HG03135 (cell line): ENCODE measurements at regions not wholly inside any gene's neighbourhood (a gene's known extent, or its start where the extent isn't known, plus 50 kb on each side); places are given as distances from the start of the nearest gene placed in this dataset.

Experiments used
- ATAC-seq: cut with Tn5 transposase; IDR thresholded peaks from one replicate; pipeline ENCODE4 v1.9.1; 2021; ENCODE audit warnings: mild to moderate bottlenecking, moderate library complexity; ENCODE audit not compliant: unreplicated experiment

DNA sequence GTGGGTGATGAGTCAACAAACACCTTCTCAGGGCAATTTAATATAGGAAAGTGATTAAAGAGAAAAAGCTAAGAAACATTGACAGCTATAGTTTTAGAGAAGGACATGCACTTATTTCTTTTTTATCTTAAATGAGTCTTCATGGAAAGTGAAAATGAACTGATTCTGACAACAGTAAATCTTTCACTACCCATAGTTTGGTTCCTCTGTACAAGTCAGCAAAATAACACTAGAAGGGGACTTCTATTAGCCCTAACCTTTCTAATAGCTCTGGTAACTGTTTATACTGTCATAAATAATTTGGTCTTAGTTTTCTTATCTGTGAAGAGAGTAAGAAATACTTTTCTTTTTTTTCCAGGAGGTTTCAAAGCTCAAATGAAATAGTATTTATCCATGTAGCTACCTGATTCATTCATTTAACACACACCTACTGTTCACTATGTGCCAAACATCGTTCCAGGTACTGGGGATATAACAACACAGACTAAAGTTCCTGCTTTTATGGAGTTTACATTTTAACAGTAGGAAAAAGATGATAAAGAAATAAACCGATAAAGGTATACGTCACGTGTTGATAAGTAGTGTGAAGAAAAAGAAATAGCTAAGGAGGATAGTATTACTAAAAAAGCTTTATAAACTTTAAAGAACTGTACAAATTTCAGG is 148.2 kb downstream of the PCSK1 start:
- no peak for ATAC-seq

DNA sequence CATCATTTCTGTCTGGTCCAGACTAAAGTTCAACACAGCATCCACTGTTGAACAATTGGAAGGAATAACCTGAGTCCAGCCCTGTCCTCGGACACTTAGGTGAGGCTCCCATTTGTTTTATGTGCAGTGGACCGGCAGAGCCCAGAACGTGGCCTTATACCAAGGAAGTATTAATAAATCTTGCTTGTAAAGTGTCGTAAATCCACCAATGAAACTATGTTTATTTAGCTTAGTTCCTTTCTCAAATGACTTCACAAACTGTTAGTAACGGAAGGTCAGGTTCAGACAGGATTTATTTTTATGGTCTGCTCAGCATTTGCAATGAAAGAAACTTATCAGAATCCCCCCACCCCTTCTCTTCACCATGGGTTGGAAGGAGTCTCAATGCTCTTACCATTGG is 149.5 kb downstream of the PCSK1 start:
- ATAC-seq = no peak

DNA sequence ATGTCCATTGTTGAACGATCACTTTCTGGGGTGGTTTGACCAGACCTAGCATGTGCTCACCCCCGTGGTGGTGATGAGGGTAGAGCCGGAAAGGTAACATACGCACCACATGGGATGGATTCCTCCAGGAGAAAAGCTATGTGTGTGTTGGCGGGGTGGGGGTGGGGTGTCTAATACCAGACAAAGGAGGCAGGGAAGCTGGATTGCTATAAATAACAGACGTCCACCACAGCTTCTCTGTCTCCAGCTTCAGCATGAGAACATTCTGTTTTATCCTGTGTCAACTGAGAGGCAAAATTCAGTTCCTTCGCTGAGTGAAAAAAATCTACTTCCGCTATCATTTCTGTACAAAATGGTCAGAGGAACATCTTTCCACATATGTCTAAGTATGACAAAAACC is 151.0 kb downstream of the PCSK1 start:
- no peak for ATAC-seq

DNA sequence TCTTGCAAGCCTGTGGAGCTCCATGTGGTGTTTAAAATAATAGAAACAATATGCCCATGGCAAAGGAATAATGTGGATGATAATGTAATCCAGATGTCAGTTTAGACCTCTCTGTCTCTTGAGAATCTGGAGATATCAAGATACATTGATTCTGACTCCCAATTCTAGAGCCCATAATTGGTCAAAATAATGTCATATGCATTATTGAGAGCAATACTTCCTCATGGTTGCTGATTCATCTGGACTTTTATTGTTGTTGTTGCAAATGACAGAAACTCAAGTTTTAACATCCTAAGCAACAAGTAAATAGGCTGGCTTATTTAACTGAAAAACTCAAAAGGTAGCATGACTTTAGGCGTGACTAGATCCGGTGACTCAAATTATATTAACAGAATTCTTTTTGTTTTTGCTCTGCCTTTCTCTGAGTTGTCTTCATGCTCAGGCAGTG is 152.1 kb downstream of the PCSK1 start:
- ATAC-seq = no peak

DNA sequence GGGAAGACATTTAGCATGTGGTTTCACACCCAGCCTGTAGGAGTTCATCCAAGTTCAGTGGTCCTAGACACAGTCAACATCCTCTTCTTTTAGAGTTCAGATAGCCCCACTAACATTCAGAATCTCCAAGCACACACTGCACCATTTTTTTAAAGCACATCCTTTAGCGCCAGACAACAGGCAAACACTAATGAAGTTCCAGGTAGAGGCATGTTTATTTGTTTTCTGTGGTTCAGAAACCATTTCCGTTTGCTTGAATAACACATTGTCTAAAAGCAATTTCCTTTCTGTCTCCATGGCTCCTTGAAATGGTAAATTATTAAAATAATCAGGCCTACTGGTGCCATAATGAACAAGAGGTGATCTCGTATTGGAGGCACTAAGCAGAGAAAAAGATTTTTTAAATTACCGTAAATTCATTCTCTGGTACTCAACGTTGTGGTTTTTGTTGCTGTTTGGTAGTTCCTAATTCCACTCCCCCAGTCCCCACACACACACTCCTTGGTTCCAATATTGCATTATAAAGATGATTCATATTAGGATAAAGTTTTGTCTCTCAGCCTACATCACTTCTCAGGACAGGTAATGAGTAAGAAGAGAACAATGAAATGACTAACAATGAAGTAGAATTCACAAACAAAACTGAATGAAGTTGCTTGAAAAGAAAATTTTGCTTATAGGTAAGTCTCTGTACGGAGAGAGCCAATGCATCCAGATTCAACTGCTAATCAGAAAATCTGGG is 153.1 kb downstream of the PCSK1 start:
- peak; percentile 63 for ATAC-seq

DNA sequence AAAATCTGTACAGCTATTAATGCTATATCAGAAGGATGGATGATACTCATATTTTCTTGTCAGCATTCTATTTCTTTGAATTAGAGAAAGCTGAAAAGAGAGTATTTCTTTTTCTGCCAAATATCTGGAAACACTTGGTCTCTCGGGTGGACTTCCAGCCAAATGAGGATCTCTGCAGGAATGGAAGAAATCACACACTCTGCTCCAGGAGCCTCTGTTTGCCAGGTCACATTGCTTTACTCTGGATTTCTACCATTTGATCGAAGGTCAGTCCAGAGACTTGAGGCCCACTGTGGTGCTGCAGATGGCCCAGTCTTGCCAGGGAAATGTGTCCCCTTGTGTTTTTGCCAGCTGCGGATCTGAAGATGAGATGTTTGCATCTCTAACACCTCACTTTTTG is 154.1 kb downstream of the PCSK1 start:
- no peak for ATAC-seq

DNA sequence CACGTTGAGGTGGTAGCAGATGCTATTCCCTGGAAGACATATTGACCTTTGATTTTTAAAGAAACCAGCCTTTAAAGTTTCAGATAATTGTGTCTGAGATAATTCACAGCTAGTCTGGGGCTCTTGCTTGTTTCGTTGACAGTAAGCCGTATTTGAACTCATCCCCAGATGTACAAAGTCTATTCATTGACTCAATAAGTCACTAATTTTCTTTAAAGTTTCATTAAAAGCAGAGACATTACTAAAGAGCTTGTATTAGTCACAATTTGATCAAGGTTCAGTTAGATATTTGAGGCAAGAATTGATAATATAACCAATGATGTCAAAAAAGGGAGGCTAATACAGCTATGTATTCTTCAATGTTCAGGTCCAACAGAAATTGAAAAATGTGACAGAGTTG is 158.0 kb downstream of the PCSK1 start:
- no peak for ATAC-seq

DNA sequence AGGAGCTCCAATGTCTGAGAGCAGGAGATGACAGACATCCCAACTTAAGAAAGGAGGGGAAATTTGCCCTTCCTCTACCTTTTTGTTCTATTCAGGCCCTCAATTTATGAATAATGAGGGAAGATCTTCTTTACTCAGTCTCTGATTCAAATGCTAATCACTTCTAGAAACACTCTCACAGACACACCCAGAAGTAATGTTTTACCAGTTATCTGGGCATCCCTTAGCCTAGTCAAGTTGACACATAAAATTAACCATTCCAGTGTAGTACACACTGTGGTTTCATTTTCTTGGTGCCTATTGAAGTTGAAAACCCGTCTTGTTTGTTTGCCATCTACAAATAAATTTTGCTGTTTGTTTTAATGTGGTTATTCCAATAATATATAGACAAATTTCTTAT is 167.6 kb downstream of the PCSK1 start:
- no peak for ATAC-seq

DNA sequence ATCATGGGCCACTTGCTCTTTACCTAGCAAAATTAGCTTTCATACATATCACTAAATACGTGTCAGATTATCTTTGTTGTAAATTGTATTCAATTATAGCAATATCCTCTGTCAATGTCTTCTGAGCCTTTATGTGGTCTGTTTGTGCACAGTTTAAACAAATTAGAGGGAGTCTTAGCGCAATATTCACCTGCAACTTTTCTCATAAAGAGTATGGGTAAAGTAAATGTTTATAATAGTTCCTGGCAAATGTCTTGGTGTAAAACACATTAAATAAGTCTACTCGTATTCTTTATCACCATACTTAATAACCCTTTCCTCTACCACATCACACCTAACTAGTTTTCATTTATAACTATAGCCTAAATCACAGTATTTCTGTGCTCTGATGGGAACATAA is 169.0 kb downstream of the PCSK1 start:
- ATAC-seq = no peak

DNA sequence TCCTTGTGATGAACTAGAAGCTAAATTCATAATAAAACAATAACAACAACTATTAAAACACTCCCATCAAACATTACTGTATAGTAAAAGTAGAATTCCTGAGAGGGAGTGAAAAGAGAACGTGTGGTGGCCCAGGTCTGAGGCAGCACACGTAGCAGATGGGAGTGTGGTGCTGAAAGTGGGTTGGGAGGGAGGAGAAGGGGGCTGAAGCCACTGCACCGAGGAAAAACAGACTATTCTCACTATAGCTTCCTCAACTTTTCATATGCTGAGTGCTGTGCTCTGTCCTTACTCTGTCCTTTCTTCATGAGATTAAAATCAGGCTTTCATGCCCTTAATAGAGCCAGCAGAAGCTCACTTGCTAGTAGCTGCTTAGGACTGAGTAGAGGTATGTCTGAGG is 170.9 kb downstream of the PCSK1 start:
- no peak for ATAC-seq

DNA sequence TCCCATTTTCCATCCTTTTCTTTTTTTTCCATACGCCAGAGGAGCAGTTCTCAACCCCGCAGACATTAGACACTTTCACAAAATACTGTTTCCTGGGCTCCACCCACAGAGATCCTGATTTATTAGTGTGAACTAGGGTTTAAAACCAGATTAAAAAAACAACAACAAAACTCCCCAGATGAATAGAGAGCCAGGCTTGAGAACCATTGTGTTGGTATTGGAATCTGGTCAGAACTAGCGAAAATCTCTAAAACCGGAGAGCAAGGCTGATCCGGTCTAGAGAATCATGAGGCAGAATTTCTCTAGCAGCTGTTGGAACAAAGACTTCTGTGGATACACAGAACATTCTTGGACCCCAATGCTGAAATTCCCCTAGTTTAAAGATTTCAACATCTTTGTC is 173.0 kb downstream of the PCSK1 start:
- ATAC-seq = no peak

DNA sequence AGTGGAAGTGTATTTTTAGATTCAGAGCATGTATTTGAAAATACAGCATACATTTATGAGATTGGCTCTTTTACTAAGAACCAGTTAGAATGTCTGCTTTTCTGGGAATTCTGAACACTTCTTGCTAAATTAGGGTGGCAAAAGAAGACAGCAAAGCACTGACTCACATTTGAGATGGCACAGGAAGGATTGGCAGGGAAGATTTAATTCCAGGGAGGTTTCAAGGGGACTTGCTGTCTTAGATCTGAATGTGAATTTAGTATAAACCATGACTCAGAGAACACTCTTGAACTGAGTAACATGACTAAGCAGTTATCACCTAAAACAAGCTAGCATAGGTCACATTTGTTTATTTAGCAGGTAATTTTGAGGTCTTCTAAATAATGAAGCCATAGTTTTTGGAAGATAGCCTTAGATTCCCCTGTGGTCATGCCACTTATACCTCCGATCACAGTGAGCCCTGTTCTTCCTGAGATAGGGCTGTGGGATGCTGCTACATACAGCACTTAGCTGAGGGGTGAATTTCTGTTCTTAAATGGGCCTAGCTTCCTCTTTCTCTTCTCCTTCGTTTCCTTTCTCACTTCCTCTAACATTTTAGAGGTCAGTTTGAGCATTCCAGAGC is 173.8 kb downstream of the PCSK1 start:
- ATAC-seq = no peak

DNA sequence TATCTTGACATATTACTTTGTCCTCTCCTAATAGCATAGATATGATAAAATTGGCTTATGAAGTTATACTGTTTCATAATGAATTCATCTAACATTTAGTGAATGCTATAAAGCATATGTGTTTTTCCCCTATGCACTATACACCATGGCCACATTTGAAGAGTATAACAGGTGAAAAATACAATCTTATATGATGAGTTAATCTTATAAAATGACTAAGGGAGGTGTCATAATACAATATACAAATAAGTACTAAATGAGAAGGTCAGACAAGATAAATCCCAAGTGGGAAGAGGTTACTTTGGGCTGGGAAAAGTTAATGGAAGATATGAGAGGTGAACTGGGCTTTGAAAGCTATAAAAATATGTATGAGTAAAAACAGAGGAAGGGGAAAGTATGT is 174.4 kb downstream of the PCSK1 start:
- no peak for ATAC-seq

DNA sequence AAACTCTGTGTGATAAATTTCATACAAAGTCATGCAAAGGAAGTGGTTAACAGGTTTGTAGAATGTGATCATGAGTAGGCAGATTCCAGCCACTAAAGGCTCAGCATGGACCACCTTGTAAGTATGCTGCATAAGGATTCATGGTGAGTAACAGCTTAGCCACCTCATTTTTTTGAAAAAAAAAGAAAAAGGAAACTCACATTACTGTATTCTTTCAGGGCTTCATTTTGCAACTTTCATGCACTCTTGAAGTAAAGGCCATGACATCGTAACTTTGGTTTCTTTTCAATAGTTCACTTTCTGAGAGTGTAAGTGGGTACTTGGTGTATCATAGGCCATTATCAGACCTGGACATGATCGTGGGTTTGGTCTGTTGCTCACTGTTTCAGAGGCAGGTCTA is 175.1 kb downstream of the PCSK1 start:
- ATAC-seq = no peak

DNA sequence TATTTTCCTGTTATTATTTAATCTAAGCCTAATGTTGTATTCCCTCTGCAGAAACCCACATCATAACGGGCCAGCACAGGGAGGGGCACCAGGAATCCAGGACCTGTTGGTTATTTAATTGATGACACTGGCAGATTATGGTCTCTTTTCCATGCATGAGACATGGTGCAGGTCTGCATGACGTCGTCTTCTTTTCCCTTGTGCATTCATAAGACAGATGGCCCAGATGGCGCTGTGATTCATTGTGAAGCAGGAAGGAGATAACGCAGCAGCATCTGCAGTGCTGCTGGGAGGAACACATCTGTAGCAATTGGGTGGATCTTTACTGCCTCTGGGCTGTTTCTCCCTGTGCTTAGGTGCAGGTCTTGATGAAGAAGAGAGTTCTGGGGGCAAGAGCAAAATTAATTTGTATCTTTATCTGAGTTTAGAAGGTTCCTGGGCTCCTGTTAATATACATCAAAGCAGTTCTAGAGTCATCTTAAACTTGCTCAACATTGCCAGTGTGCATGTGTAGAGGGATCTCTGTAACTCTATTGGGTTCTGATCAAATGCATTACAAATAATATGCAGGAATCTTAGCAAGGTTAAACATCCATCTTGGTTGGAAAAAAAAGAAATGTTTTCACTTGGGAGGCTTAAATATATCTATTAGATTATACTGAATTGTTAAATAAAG is 176.1 kb downstream of the PCSK1 start:
- ATAC-seq = no peak

DNA sequence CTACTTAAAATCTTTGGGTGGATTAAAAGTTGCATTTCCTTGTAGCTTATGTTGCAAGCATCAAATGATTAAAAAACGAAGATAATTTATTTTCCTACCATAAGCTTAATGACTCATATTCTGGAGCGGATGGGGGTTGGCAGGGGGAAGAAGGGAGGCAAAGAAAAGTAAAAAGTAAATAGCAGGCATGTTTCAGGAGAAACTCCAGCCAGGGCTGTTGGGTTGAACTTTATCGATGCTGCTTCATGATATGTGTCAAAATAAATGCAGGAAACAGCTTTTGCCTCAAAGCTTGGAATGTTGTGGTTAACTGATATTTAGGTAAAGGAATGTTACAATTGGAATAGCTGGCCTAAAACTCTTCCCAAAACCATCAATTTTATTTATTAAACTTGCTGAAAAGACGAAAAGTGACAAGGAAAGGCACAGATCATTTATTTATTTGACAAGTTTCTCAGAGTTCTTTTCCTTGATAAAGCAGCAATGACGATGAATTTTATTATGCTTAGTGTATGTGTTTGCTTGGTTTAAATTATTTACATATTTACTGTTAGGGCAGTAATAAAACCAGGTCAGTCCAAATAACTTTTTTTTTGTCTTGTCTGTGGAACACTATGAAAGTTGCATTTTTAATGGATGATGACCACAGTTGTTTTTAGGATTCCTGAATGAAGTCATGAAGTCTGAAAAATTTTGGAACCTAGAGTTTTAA is 177.9 kb downstream of the PCSK1 start:
- no peak for ATAC-seq

DNA sequence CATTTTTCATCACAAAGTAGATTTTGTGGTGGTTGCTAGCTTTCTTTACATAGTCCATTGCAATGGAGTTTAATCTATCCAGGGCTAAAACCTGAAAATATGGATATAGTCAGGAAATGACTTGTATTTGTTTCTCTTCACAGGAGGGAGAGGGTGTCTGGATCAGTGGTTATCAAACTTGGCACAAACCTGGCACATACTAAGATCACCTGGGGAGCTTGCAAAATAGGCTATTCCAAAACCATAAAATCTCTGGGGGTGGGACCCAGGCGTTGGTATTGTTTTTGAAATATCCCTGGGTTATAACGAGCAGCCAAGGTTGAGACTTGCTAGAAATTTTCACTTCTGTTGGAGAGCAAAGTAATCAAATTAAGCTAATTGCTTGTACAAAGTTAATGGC is 179.9 kb downstream of the PCSK1 start:
- ATAC-seq = no peak

DNA sequence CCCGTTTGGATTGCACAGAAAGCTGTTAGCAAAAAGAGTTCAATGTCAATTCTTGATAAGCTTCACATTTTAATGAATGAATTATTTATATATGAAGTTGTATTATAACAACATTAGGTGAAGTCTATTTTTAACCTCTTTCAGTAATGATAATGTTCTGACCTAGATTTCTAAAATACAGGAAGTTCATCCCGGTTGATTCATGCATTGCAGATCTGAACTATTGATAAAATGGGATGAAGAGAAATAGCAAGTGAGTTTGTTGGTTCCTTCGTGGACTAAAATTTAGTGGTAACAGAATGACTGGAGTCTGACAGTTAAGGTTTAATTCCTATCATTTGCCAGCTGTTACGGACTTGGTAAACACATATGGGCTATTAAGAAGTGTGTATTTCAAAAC is 180.5 kb downstream of the PCSK1 start:
- no peak for ATAC-seq

DNA sequence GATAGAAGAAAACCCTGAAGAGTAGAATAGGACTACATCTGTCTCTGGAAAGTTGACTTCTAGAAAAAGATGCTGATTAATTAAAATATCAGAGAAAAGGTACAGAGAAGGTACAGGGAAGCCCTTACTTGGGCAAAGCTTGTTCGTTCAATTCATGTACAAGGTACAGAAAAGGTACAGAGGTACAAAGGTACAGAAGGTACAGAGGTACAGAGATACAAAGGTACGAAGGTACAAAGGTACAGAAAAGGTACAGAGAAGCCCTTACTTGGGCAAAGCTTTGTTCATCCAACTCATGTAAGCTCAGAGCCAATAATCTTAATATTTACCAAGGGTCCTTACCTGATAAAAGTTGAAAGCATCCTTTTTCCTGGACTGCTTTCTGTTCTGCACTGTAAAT is 182.3 kb downstream of the PCSK1 start:
- ATAC-seq = no peak

DNA sequence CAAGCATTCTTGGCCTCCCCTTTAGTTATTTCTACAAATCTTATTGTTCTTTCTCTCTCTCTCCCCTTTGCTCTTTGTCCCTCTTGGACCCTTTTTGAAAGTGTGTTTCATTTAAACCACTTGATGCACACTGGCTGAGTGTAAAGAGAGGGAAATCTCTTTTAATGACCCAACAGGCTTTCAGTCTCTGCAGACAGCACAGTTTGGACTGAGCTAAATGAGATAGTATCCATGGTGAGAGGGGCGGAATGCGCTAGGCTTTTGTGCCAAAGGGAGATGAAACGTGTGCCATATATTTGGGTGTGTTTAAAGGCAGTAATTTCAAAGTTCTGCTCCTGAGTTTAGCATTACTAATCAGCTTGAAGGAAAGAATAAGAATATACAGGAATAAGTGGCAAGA is 184.9 kb downstream of the PCSK1 start:
- ATAC-seq = no peak

DNA sequence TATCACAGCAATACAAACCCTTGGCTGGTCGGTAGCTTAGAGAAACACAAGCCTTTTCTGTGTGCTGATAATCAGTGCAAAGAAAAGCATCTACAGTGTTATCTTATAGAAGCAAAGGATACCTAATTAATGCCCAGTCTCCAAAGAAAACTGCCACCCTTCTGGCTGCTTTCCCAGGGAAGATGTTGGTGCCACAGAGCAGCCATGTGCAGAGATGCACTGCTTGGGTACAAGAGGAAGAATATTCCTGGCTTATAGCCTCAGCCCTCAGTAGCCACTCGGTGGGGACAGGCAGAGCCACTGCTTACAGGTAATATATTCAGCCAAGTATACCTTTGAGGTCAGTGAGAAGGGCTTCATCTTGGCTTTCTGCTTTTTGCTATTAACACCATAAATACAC is 185.3 kb downstream of the PCSK1 start:
- ATAC-seq = no peak
